HK-2 (cell line): ENCODE measurements at regions not wholly inside any gene's neighbourhood (a gene's known extent, or its start where the extent isn't known, plus 50 kb on each side); places are given as distances from the start of the nearest gene placed in this dataset.
"Not testable (repeated sequence)": the region's sequence is repeated elsewhere in the genome, so short reads cannot be mapped to it uniquely, and the experiment has no call there.

Experiments used
- DNase-seq: peaks from one replicate; pipeline ENCODE4 v3.0.0-alpha.2; 2018; ENCODE audit not compliant: unreplicated experiment

DNA sequence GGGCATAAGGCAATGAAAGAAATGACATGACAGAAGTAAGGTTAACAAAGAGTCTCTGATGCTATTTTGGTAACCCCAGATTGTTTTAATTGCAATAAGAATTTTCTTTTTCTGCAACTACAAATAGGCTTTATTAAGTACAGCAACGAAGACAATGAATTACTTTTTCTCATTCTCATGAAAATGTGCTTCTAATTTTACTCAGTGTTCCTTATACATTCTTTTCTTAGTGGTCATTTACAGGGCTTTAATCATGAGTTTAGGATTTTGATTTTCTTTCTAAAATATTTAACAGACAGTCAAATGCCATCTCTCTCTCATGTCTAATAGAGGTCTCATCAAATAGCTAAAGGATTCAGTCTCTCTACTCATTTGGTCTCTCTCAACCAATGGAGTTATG lies 452.1 kb downstream of the RAP2B start:
- no peak for DNase-seq

- no peak for DNase-seq
Observed at GRCh38 chr3:153614563-153614962, 452.5 kb downstream of the RAP2B start.

DNA sequence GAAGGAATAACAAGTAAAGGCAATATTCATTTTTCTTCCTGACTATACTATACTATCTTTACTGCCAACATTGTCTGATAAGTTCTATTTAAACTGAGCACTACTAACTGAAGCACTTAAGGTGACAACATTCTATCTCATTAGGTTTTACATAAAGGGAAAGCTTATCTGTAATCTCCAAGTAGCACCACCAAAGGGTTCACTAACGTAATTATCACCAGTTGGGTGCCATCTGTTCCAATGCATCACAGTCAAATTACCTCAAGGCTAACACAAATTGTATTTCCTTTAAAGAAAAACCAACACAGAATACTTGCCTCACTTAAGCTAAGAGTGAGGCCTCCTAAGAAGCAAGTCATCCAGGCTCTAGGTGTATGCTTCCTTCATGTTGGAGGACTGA lies 453.8 kb downstream of the RAP2B start:
- no peak for DNase-seq

DNA sequence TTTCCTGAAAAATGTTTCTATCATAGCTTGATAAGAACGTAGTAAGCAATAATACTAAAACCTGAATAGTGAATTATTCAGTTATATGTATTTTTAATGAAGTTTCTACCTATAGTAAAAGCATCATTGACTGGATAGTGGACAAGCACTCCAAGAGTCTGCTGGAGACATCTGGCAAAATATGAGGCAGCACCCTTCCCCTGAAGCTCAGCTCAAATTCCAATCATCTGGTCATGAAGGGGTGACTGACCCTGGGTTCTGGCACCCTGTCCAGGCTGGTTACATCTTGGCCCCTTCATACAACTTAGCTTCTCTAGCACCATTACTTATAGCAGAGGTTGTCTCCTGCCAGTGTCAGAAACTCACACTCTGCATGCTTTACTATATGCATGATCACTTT lies 455.4 kb downstream of the RAP2B start:
- DNase-seq: no peak

DNA sequence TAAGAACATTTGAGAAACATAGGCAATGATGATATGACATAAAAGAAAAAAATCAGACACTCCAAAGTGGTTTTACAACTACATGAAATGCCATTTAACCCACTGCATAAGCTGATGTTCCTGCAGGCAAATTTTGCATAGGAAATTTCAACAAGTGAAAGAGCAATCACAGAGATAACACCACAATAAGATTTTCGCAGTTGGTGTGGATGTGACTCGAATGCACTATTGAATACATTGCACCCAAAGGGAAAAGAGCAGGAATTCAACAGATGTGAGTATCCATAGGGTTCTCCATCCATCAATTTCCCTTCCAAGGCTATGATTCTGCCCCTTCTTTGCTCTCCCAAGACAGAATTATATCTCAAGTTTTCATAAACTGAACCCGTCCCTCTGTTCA lies 456.1 kb downstream of the RAP2B start:
- no peak for DNase-seq

DNA sequence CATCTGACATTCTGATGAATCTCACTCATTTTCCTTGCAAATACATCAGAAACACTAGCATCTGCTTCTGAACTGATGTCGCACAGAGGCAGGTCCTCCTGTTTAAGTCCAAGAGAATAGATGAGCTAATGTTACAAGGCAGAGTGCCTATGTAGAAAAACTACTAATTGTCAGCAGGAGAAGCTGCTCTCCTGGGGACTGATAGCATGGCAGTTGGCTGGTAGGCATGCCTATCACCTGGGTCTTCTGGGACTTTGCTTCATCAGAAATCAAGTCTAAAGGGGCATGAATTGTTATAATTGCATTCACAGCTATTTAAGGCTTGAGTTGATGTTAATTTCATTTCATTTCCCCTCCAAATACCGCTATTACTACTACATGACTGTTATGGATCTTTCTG lies 457.2 kb downstream of the RAP2B start:
- DNase-seq: no peak

- DNase-seq: no peak
Observed at GRCh38 chr3:153621953-153622352, 459.9 kb downstream of the RAP2B start.

GRCh38 chr3:153623834-153624233 lies 461.8 kb downstream of the RAP2B start:
- no peak for DNase-seq

DNA sequence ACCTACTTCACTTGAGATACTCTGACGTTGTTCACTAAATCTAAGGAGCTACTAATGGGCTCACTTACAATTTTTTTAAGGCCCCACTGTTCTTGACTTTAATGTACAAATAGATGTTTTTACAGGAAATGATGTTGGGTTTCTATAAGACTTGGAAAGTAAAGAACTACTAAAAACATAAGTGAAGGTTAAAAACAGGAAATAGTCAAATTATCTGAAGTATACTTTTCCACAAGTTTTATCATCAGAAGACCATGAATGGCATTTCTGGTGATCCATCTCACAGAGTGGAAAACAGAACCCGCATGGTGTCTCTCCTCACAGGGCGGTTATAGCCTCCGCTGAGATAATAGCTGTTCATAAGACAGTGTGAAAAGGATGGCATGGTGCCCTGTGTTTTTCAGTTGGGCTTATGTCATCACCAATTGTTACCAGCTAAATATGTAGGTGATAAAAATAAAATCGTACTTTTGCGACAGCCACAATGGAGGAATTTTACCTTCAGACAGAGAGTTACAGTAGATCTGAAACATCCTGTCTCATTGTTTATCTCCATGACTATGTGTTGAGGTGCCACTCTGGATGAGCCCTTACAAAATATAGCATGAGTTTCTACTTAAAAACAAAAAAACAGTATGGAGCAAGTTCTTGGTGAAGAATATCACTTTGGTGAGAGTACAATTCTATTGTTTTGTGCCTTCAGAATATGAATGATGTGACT lies 462.4 kb downstream of the RAP2B start:
- DNase-seq: no peak

GRCh38 chr3:153625506-153625905 lies 463.5 kb downstream of the RAP2B start:
- no peak for DNase-seq

- DNase-seq: no peak
Observed at GRCh38 chr3:153626158-153626557, 464.1 kb downstream of the RAP2B start.

DNA sequence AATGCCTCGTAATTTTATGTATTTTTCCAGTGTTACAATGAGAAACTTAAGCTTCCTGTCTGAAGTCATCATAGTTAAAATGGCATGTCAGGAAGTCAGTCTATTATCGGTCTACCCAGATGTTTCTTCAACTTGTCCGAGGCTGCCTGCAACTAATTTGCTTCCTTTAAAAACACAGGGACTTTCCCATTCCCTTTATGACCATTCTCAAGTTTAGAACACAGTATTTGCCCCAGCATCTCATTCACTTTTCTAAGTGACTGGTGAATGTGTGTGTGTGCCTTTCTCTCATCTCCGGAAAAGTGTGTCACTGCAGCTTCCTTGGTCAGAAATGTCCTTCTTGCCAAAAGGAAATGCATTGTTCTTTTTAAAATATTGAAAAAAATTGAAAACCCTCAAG lies 466.6 kb downstream of the RAP2B start:
- no peak for DNase-seq

DNA sequence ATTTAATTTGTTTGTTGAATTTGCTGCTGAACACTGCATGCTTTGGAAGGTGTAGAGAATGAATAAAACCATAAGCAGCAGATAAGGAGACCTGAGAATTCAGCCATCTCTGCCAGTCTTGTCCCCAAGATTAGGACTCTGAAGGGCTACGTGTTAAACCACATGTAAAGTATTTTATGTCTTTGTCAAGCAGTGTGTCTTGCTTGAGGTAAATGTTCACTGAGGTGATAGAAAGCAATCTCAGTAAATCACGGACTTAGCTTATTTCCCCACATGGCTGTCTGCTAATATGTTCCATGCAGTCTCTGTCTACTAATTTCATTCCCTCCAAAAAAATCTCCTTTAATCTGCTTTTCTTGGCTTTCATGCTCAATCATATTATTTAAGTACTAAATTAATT lies 467.1 kb downstream of the RAP2B start:
- no peak for DNase-seq

- DNase-seq: no peak
Observed at GRCh38 chr3:153631102-153631501, 469.1 kb downstream of the RAP2B start.

DNA sequence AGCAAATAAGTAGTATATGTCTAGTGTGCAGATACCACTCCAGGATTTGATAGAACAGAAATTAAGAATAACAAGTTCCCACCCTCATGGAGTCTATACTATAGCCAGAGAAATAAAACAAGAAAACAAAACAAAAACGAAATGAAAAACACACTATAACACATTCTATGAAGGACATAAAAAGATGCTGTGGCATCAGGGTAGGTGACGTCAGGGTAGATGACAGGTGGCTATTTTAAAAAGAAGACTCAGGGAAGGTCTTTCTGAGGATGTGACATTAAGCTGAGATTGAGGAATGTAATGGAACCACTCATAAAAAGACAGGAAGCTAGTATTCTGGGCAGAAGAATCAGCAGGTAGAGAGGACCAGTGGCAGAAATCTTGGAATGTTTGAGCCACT lies 469.6 kb downstream of the RAP2B start:
- DNase-seq: no peak

GRCh38 chr3:153633407-153633806 lies 471.4 kb downstream of the RAP2B start:
- no peak for DNase-seq

- DNase-seq: no peak
Observed at GRCh38 chr3:153634683-153635082, 472.7 kb downstream of the RAP2B start.

- DNase-seq: no peak
Observed at GRCh38 chr3:153639631-153640030, 477.6 kb downstream of the RAP2B start.

DNA sequence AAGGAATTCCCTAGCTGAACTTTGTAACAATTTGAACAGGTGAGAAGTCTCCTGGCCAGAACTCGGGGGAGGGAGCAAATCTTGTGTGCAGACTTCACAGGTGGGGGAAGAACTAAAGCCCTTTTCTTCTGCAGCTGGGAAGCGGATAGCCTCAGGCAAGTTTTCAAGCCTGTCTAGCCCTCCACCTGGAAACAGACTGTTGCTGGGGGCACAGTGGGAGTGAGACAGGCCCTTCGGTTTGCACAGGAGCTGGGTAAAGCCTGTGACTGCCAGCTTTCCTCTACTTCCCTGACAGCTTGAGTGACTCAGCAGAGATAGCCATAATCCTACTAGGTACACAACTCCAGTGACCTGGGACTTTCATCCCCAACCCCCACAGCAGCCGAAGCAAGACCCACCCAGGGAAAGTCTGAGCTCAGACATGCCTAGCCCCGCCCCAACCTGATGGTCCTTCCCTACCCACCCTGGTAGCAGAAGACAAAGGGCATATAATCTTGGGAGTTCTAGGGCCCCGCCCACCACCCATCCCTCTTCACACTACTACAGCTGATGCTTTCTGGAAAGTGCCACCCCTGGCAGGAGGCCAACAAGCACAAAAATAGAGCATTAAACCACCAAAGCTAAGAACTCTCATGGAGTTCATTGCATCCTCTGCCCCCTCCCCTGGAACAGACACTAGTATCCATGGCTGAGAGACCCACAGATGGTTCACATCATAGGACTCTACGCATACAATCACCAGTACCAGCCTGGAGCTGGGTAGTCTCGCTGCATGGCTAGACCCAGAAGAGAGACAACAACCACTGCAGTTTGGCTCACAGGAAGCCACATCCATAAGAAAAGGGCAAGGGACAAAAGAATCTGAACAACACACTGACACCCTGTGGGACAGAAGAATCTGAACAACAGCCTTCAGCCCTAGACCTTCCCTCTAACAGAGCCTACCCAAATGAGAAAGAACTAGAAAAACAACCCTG lies 479.0 kb downstream of the RAP2B start:
- DNase-seq: no peak

GRCh38 chr3:153642576-153642975 lies 478.6 kb upstream of the ARHGEF26 start:
- DNase-seq: not testable (repeated sequence)

DNA sequence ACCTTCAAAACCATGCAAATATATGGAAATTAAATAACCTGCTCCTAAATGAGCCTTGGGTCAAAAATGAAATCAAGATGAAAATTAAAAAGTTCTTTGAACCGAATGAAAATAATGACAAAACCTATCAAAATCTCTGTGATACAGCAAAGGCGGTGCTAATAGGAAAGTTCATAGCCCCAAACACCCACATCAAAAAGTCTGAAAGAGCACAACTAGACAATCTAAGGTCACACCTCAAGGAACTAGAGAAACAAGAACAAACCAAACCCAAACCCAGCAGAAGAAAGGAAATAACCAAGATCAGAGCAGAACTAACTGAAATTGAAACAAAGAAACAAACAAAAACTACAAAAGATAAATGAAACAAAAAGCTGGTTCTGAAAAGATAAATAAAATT lies 477.7 kb upstream of the ARHGEF26 start:
- not testable (repeated sequence) for DNase-seq

DNA sequence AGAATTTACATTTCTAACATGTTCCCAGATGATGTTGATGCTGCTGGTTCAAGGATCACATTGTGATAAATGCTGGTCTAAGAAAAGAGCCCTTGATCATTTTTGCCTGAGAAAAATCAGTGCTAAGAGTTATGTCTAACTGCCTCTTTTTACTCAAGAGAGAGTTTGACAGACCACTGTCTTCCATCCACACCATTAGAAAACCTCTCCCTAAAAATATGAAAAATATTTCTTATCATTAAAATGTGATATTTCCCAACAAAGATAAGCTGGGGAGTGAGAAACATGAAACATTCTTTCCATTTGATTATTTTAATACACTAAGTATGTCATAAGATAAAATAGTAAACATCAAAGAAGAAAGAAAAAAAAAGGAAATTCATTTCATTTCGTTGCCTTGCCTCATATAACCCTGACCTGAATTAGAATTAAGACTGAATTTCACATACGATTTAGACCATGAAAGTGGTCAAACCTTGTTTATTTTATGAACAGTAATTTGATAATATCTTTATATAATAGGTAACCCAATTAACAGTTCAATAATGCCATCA lies 471.8 kb upstream of the ARHGEF26 start:
- no peak for DNase-seq

GRCh38 chr3:153652076-153652475 lies 469.1 kb upstream of the ARHGEF26 start:
- DNase-seq: no peak
